OCI-LY7 (cell line): ENCODE measurements at regions not wholly inside any gene's neighbourhood (a gene's known extent, or its start where the extent isn't known, plus 50 kb on each side); places are given as distances from the start of the nearest gene placed in this dataset.

Experiments used
- BruUV-seq: library from RNA; stranded (reverse); fragments of 400-500 nt; replicated peaks from 2 replicates; lab custom pipeline; 2021; lab: Mats Ljungman, UMichigan
- CTCF ChIA-PET: fragments of 300-600 bp; sonication (Branson Sonifier 250); formaldehyde crosslinking; loops from one replicate; lab custom pipeline; 2022; ENCODE audit warnings: antibody characterized with exemption; ENCODE audit not compliant: unreplicated experiment; lab: Charles Lee
- POLR2A ChIA-PET: fragments of 300-600 bp; sonication (Branson Sonifier 250); formaldehyde crosslinking; loops from one replicate; lab custom pipeline; 2022; ENCODE audit warnings: antibody characterized with exemption; lab: Charles Lee
- DNase-seq: peaks from one replicate; pipeline ENCODE4 v3.0.0-alpha.2; 2015; ENCODE audit warnings: low spot score
- H2AFZ ChIP-seq: fragments of 200-600 bp; sonication (generic), shearing (Covaris generic); 2 replicates; pipeline ENCODE4 v1.6.1; 2014; ENCODE audit warnings: mild to moderate bottlenecking, antibody characterized with exemption, low read length, moderate library complexity
- H3K27ac ChIP-seq: fragments of 200-600 bp; sonication (generic); 2 replicates; pipeline ENCODE4 v1.5.1; 2014; ENCODE audit warnings: mixed run types, low read depth, mild to moderate bottlenecking, moderate library complexity, low read length, inconsistent platforms; ENCODE audit not compliant: poor library complexity, severe bottlenecking
- H3K36me3 ChIP-seq: fragments of 200-600 bp; sonication (generic); 2 replicates; pipeline ENCODE4 v1.6.1; 2014; ENCODE audit warnings: mild to moderate bottlenecking, antibody characterized with exemption, low read length, moderate library complexity, mixed read lengths; ENCODE audit not compliant: insufficient read depth
- H3K4me1 ChIP-seq: fragments of 200-600 bp; sonication (generic); 2 replicates; pipeline ENCODE4 v1.5.1; 2014; ENCODE audit warnings: mild to moderate bottlenecking, low read length; ENCODE audit not compliant: insufficient read depth, poor library complexity, severe bottlenecking
- H3K4me2 ChIP-seq: fragments of 200-600 bp; sonication (generic); 2 replicates; pipeline ENCODE4 v1.6.1; 2014; ENCODE audit warnings: mild to moderate bottlenecking, low read length
- H3K4me3 ChIP-seq: fragments of 200-600 bp; sonication (generic); 2 replicates; pipeline ENCODE4 v1.5.1; 2014; ENCODE audit warnings: mild to moderate bottlenecking, low read depth, low read length; ENCODE audit not compliant: poor library complexity, severe bottlenecking
- H3K79me2 ChIP-seq: fragments of 200-600 bp; sonication (generic); 2 replicates; pipeline ENCODE4 v1.6.1; 2016; ENCODE audit warnings: low read depth, mild to moderate bottlenecking, low read length, moderate library complexity, mixed read lengths; ENCODE audit not compliant: insufficient read depth
- H3K9me2 ChIP-seq: fragments of 200-600 bp; sonication (generic); 2 replicates; pipeline ENCODE4 v1.6.1; 2016; ENCODE audit warnings: mild to moderate bottlenecking, low read length, mixed read lengths; ENCODE audit not compliant: insufficient read depth
- H3K9me3 ChIP-seq: fragments of 200-600 bp; sonication (generic); 2 replicates; pipeline ENCODE4 v1.6.1; 2014; ENCODE audit warnings: mild to moderate bottlenecking, mixed run types, low read length, mixed read lengths
- H4K20me1 ChIP-seq: fragments of 200-600 bp; sonication (generic); 2 replicates; pipeline ENCODE4 v1.6.1; 2014; ENCODE audit warnings: mild to moderate bottlenecking, antibody characterized with exemption, low read length, moderate library complexity, mixed read lengths; ENCODE audit not compliant: insufficient read depth
- CTCF ChIP-seq: fragments of 200-600 bp; sonication (generic); conservative IDR thresholded peaks from 2 replicates; pipeline ENCODE4 v1.5.1; 2014; ENCODE audit warnings: mild to moderate bottlenecking, antibody characterized with exemption, low read length, moderate library complexity, mixed read lengths
- EZH2phosphoT487 ChIP-seq: fragments of 200-600 bp; sonication (generic); IDR thresholded peaks from 2 replicates; pipeline ENCODE4 v1.6.1; 2018; ENCODE audit warnings: low read depth, borderline replicate concordance, mild to moderate bottlenecking, mixed run types, antibody characterized with exemption, low read length, moderate library complexity, mixed read lengths
- intact Hi-C: fragments of 100-400 bp; cut with micrococcal nuclease; formaldehyde crosslinking; loops from one replicate; pipeline ENCODE4 v1.10.0; 2022; ENCODE audit not compliant: unreplicated experiment

GRCh38 chr12:118650586-118650960, 274.2 kb downstream of the SUDS3 start:
- Histone ChIP-seq H3K79me2 (no peaks in the 10 kb centered on the region), H3K9me3 (no peaks in the 10 kb centered on the region), H3K27ac (no peak overlapping the region), H3K36me3 (no peaks in the 10 kb centered on the region), H4K20me1 (no peaks in the 10 kb centered on the region), H3K9me2 (no peaks in the 10 kb centered on the region), H2AFZ (no peak overlapping the region), H3K4me2 (no peak overlapping the region), H3K4me1 (no peaks in the 10 kb centered on the region), H3K4me3 (no peak overlapping the region)
- intact Hi-C loops, result no loop called here
- ChIA-PET POLR2A (interaction anchor here (0.7 kb wide), 1 partner anchor 50 kb away, joined by 3 read pairs; no protein-coding TSS in a partner anchor), CTCF (no interaction called here)
- no TSS peak for BruUV-seq
- TF ChIP-seq CTCF (no peak), EZH2phosphoT487 (no peak)
- no peak for DNase-seq

- H3K79me2 ChIP-seq, result no peaks in the 10 kb centered on the region
- no peaks in the 10 kb centered on the region for H3K9me2 ChIP-seq
- H3K27ac ChIP-seq, result no peak overlapping the region
- H3K4me2 ChIP-seq, result no peak overlapping the region
- no peak for DNase-seq
- H3K4me1 ChIP-seq, result no peaks in the 10 kb centered on the region
- TF ChIP-seq EZH2phosphoT487 (no peak), CTCF (no peak)
- intact Hi-C loops, result no loop called here
- H2AFZ ChIP-seq, result no peak overlapping the region
- BruUV-seq, result no TSS peak
- ChIA-PET CTCF (no interaction called here), POLR2A (interaction anchor here (0.7 kb wide), 1 partner anchor 51 kb away, joined by 3 read pairs; no protein-coding TSS in a partner anchor)
- no peaks in the 10 kb centered on the region for H3K9me3 ChIP-seq
- no peaks in the 10 kb centered on the region for H4K20me1 ChIP-seq
- no peaks in the 10 kb centered on the region for H3K36me3 ChIP-seq
- H3K4me3 ChIP-seq, result no peak overlapping the region
Measured at GRCh38 chr12:118651487-118651886, 275.1 kb downstream of the SUDS3 start.

- Histone ChIP-seq H3K4me3 (no peak overlapping the region), H3K9me2 (no peaks in the 10 kb centered on the region), H3K27ac (no peak overlapping the region), H3K79me2 (no peaks in the 10 kb centered on the region), H4K20me1 (no peaks in the 10 kb centered on the region), H3K9me3 (no peaks in the 10 kb centered on the region), H3K4me1 (no peaks in the 10 kb centered on the region), H3K36me3 (no peaks in the 10 kb centered on the region), H3K4me2 (no peak overlapping the region), H2AFZ (no peak overlapping the region)
- TF ChIP-seq EZH2phosphoT487, result no peak
- TF ChIP-seq CTCF, result no peak
- CTCF ChIA-PET, result no interaction called here
- POLR2A ChIA-PET, result no interaction called here
- intact Hi-C loops, result no loop called here
- no TSS peak for BruUV-seq
- DNase-seq, result no peak
Measured at GRCh38 chr12:118655588-118655987, 279.2 kb downstream of the SUDS3 start.
